Pons (tissue), 1 donor: ENCODE measurements at regions not wholly inside any gene's neighbourhood (a gene's known extent, or its start where the extent isn't known, plus 50 kb on each side); places are given as distances from the start of the nearest gene placed in this dataset.
A peak's percentile ranks its signal among the peaks of the same experiment; 100 is the strongest.

Source experiments
- DNase-seq: peaks from one replicate; pipeline ENCODE4 v3.0.0-alpha.2; 2016; ENCODE audit warnings: low spot score

DNA sequence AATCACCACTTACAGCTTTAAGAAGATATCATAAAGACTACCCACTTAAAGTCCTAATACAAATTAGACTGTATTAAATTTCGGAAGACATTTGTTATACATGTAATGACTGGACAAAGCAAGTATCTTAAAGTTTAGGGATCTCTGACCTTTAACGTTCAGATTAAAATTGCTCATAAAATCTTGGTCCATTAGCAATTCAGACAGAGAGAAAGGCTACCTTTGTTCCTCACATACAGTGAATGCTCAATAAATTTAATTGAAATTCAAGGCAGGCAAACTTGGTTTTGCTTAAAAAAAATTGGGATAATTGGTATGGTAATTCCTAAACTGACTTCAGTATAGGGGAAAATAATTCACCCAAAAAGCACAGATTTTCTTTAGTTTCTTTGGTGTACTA lies 285.9 kb upstream of the EMCN start:
- DNase-seq, result no peak

DNA sequence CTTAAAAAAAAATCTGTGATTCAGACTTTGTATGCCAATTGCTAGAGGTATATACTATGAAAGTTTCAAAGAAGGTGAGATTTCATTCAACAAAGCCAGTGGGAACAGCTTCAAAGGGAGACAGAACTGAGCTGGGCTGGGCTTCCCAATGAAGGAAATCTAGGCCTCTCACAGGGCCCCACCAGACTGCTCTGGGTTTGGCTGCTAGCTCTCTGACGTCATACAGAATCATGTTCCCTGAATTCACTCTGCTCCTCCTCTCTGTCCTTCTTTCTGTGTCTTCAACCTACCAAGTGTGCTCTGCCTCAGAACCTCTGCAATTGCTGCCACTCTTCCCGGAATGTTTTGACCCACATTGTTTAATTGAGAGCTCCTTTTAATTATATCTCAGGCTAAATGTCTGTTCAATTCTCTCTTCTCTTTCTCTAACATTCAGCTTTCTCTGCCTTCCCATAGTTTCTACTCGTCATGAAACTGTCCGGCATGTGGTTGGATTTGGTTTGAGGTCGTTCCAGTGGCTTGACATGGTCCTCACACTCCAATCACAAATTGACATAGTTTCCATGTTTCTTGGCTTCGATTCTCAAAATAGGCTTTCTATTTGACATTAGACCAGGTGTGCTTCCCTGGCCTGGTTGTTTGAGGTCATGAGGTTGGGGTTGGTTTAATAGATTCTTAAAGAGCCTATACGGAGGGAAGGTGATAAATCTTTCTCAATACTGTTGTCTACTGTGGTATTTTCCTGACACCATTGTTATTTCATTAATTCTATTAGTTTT lies 282.1 kb upstream of the EMCN start:
- DNase-seq, result no peak

DNA sequence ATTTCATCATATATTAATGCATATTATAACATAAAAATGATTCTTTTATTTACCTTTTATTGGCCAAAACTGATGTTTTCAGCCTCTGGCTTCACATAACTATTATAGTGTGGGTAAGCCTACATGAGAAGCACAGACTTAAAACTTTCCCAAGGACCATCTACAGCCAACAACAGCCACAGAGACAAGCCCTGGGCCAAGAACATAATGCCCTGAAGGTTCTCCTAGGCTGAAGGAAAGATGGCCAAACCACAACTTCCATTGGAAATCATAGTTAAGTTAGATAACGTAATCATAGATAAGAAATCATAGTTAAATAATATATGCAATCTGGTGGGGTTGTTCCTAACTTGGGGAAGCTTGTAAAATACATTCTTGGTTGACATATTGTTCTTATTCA lies 280.0 kb upstream of the EMCN start:
- DNase-seq, result no peak

DNA sequence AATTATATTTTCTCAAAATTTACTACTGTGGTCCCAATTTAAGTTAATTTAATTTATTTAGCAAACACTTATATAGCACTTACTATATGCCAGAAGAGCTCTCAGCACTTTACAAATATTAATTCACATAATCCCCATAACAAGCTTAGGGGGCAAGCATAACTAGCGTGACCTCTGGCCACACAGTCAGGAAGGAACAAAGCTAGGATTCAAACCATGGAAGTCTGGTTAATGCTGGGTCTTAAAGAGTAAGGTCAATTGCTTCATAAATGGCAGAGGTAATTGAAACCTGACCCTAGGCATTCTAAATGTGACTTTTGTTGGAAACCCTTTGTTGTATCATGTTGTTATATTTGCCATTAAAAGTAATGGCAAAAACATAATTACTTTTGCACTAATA lies 279.5 kb upstream of the EMCN start:
- no peak for DNase-seq

DNA sequence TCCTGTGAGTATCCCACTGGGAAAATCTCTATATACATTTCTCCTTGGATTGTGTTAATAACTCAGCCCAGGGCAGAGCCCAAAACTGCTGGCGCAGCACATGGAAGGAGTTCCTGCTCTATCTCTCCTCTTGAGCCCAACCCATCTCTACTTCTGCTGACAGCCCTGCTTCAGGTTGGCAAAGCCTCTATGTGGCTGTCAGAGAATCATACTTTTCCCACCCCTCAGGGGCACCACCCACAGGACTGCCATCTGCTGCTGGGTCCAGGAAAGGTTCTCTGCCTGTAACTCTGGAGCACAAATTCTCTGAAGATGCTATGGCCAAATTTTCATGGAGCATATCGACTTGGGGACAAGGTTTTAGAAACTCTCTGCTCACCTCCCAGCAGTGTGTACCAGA lies 278.5 kb upstream of the EMCN start:
- no peak for DNase-seq

DNA sequence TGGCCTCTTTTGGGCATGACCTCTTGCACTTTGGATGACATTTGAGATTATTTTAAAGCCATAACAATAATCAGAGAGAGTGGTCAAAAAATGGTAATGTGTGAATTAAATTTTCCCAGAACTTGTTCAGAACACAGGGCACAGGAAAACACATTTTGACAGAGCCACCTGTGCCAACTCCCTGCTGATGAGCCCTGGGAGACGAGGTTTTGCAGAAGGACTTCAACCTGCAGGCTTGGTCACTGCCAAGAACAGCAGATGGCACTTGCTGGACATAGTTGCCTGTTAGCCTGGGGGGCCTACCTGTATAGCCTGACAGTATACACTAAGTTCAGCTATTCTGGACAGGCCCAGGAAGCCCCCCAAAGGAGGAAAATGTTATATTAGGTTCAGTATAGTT lies 277.8 kb upstream of the EMCN start:
- no peak for DNase-seq

DNA sequence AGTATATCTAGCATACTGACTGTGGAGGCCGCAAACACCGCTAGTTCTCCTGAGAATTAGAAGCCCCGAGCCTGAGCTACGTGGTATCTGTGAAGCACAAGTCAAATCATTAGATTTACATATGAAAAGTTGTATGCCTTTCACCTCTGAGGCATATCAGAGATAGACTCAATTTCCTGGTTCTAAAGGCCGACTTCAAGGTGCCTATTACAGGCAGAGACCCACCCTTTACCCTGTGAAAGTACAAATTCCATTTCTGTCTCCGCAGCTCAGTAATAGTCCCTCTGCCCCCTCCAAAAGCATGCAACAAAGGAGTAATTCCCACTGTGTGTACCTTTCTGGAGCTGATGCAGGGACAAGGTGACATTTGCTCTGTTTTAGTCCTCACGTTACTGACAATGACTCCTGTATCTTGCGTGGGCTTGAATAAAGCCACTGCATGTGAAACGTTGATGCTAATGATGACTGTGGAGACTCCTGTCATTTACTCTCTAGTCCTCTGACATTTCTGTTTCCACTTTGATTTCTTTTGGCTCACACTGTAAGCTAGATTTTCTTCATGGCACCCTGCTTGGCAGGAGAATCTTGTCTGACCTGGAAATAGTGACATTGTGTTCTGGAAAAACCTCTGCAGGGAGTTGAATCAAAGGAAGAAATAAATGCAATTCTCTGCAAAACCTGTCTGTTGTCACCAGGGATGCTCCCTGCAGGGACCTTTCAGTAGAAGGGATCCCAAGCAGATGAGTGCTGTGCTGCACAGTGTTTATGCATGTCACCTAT lies 273.2 kb upstream of the EMCN start:
- DNase-seq, result peak; percentile 19

DNA sequence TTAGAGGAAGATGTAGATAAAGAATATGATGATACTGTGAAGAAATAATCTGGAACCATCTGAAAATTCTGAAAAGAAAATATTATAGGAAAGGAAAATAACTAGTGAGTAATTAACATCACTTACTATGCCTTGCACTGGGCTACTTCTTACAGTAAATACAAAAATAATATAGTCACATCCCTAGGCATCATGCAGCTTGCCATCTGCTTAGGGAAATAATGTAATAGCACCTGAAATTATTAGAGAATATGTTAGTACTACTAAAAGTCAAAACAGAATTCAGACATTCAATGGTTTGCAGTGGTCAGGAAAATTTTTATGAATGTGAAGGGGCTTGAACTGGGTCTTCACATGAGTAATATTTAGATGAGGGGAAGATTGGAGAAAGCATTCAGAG lies 272.2 kb upstream of the EMCN start:
- DNase-seq, result no peak

DNA sequence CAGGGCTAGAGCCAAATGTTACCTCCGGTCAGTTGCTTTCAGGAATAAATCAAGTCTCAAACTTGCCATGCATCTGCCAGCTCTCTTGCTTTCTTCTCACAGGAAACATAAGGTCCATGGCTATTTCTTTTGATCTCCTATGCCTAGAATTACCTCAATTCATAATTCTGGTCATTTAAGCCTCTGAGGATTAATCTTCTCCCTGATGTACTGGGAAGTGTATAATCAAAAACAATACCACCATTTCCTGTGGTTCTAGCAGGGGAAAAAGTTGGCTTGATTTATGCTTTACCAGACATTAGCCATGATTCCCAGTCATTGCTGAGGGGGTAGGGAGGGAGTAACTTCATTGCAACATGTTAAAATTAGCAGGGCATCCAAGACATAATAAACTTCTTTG lies 268.7 kb upstream of the EMCN start:
- no peak for DNase-seq

DNA sequence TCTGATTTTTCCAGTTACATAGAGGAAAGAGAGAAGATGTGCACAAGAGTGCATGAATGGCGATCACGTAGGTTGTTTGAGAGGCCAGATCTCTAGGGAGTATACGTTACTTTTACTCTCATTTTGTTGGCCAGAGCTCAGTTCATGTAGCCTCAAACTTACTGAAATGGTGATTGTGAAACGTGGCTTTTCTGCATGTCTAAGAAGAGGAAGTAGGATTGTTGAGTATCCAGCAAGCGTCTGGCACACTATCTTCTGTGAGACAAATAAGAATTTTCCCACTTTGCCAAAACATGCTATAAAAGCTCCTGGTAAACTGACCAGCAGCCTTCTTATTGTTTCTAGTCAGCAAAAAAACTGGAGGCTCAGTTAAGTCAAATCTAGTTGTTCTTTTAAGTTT lies 264.5 kb upstream of the EMCN start:
- no peak for DNase-seq

DNA sequence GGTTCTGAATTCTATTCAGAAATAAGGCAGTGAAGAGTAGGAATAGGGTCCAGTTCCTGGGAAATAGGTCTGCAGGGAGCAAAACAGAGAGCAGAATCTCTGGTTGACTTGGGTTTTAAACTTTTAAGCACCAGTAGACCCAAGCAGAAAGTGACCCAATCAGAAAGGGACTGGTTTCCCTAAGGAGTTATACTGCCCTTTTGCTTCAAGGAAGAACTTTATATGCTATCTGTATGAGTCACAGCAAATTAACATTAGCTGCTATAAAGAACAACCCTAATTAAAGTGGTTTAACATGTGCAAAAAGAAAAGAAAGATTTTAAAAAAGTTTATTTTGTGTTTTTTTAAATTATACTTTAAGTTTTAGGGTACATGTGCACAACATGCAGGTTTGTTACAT lies 263.6 kb upstream of the EMCN start:
- DNase-seq, result no peak

DNA sequence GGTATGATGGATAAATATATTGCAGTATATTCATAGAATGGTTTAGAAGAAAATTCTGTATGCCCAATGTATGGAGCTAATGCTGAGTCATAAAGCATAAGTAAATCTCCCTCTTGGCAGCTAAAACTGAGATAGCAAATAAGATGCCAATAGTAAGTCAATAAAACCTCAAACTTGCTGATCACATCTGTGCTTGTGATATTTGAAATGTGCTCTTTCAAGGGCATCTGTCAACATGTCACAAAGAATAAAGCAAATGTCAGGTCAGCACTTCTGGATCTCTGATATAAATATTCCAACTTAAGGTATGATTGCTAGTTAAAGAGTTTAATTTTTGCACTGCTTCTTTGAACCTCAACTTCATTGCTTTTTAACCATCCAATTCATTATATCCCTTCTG lies 262.3 kb upstream of the EMCN start:
- no peak for DNase-seq

DNA sequence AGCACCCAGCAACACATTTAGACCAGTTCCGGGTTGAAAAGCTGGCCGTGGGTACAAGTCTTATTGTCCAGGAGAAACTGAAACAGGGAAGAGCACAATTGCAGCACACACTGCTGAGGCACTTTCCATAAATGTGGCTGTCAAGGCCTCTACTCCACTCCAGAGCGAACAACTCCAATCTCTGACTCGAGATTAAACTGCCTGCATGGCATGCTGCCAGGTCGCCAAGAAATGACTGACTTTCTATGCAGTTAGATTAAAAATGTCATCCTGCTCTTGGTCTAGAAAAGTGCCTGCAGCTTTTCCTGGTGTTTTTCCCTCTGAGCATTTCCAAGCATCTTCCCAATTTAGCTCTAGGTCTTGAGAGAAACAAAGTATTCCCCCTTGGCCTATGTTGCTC lies 260.6 kb upstream of the EMCN start:
- DNase-seq, result no peak

DNA sequence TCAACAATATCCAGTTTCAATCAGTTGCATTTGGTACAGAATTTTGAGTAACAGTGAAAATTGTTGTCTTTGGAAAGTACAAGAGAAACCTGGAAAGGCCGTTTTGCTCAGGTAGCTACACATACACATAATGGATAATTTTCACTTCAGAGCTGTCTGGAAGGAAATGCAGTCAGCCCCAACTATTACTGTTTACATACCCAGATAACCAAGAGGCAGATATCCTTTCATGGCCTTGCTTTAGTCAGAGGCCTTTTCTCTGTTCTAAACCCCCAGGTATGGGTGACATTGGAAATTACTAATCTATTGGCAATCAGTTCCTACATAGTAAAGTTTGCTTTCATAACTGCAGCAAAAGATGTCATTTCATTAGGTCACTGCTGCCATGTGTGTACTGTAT lies 244.9 kb upstream of the EMCN start:
- DNase-seq, result no peak

DNA sequence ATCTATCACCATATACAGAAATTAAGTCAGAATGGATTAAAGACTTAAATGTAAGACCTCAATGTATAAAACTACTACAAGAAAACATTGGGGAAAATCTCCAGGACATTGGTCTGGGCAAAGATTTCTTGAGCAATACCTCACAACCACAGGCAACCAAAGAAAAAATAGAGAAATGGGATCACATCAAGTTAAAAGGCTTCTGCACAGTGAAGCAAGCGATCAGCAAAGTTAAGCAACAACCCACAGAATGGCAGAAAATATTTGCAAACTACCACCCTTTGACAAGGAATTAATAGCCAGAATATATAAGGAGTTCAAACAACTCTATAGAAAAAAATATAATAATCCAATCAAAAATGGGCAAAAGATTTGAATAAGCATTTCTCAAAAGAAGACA lies 236.9 kb upstream of the EMCN start:
- DNase-seq, result no peak

DNA sequence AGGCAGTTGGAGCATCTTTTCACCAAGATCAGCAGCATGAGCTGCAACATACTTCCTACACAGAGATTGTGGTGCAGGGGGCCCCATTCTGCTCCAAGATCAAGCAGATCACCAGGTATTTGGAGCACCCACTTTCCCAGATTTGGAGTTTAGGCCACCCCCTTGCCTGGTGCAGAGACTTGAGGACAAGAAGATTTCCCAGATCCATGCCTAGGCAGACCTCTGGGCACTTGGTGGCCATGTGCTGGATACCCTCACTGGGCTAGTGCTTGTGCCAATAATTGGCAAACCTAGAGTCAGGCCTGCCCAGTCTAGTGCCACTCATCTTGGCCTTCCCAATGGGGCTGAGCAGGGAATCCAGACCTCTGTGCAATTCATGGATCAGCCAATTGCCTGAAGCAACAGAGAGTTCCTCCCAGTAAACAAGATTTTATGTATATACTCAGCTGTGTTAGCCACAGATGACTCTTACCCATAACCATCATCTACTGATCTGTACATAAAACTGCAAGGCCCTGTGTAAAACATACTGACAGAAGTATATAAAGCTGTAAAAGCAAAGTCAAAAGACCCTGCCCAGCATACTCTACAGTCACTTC lies 228.4 kb upstream of the EMCN start:
- DNase-seq, result no peak

DNA sequence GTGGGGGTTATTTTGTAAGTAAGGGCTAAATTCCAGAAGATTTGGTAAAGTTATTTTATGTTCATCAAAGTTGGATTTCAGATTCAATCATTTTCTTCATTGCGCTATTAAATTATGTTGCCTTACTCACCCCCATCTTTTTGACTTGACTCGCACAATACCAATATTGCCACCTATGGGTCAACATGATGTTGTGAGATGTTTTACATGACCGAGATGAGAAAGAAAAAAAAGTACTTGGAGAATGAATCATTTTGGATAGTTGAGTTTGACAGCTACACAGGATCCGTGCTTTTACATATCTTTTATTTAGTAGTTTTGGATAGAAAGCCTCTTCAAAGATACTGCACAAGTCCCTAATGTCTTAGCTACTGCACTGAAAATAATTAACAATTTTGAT lies 224.2 kb upstream of the EMCN start:
- DNase-seq, result peak; percentile 9

DNA sequence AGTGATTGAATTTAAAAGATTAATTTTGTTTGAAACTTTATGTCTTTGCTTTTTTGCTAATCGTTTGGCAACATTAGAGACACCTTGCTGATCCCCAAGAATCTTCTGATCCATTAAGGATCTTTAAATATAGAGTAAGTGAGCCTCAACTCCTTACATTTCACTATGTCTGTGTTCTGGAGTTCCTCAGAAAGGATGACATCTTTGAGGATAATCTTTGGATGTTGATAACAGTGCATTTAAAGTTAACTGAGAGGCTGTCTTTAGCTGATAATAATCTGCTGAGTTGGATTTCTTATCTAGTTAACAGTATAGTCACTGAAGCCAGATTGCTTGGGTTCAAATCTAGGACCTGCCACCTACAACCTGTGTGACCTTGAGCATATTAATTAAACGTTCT lies 221.6 kb upstream of the EMCN start:
- DNase-seq, result no peak

DNA sequence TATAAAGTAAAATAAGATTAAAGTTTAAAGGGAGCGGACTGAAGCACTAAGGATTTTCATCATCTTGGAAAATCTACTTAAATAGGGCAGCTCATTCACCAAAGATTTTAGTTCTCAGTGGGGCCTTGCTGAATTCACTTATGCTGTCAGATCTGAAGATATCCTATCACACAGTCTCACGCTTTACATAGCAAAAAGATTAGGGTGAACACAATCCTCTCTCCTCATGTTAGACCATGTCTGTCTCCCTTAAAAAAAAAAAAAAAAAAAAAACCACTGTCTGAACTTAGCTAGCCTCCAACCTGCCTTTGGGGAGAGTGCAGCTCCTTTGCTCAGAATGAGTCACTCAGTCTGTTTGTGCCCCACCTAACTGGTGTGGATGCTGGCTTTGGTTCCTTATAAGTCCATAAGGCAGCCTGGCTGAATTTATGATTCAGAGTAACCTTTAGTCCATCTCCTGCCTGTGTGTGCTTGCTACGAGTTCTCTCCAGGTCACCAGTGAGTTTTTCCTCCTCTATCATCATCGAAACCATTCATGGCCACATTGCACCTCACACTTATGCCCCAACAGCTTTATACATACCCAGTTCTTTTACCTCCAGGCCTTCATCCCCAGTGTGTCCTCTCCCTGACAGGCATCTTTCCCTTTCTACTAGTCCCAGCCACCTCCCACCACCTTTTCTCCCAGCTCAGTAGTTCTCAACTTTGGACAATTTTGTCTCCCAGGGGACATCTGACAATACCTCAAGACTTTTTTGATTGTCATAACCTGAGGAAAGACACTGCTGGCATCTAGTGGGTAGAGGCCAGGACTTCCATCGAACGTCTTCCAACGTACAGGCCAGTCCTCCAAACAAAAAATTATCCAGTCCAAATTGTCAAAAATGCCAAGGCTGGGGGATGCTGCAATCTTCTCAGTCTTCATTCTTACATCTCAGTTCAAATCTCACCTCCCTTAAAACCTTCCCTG lies 220.7 kb upstream of the EMCN start:
- DNase-seq, result no peak

DNA sequence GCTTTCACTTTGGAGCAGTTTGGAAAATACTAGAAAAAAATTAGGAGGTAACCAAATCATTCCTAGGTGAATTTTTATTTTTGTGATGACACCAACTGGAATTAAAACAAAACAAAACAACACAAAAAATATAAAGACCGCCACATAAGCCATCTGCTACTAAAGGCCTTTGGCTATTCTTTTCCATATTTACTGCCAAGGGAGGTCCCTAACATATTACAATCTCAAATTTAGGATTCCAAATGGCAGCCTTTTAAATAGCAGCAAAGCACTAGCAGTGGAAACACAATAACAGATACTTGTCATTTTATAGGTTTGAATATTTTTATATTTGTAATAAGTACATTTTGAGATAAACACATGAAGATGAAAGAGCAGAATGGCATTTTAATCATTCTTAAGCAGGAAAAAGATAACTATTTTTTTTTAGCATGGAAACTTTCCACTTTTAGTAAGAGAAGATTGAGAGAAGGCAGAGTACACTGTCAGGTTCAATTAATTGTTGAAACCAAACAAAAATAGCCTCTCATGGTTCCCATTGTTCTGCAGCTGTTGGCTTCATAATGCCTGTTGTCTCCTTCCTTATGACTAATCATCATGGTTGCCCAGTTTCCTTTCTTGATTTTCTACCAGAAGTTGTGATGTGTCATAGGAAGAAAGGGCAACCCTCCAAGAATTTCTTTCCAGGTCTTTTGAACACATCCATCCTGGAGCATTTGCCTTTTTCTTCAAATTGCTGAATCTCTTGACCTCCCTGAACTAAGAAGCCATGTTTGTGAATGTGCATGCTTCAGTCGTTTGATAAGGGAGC lies 219.0 kb upstream of the EMCN start:
- DNase-seq, result peak; percentile 13

DNA sequence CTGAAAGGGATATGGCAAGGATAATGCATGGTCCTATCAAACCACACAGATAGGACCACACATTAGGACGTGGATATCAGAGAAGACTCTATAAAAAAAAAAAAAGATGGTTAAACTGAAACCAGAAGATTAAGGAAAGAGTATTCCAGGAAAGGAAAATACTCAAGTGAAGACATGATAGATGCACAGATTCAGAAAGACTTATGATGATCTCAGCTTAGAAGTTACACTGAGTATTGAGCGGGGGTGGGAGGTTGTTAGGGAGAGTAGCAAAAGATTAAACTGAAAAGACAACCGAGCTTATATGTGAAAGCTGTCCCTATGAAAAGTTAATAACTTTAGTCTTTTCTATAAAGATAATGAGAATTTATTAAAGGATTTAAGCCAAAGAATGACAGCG lies 211.0 kb upstream of the EMCN start:
- no peak for DNase-seq
